NCI-H748 (cell line): ENCODE measurements at regions not wholly inside any gene's neighbourhood (a gene's known extent, or its start where the extent isn't known, plus 50 kb on each side); places are given as distances from the start of the nearest gene placed in this dataset.
A peak's percentile ranks its signal among the peaks of the same experiment; 100 is the strongest.
"Not testable (repeated sequence)": the region's sequence is repeated elsewhere in the genome, so short reads cannot be mapped to it uniquely, and the experiment has no call there.

Experiments used
- DNase-seq: peaks from one replicate; lab custom pipeline; 2025; ENCODE audit not compliant: unreplicated experiment; lab: John Stamatoyannopoulos, UW

GRCh38 chr12:124160097-124160756 is 134.7 kb upstream of the RFLNA start:
- DNase-seq = no peak

GRCh38 chr12:124161402-124161801 is 133.5 kb upstream of the RFLNA start:
- not testable (repeated sequence) for DNase-seq

- peak; percentile 32 for DNase-seq
Measured at GRCh38 chr12:124162151-124163110, 132.5 kb upstream of the RFLNA start.

- DNase-seq = no peak
Measured at GRCh38 chr12:124165695-124166094, 129.2 kb upstream of the RFLNA start.

GRCh38 chr12:124167141-124167540 is 127.8 kb upstream of the RFLNA start:
- DNase-seq = no peak

- no peak for DNase-seq
Measured at GRCh38 chr12:124168016-124168786, 126.7 kb upstream of the RFLNA start.

GRCh38 chr12:124169577-124170284 is 125.2 kb upstream of the RFLNA start:
- DNase-seq = no peak

- no peak for DNase-seq
Measured at GRCh38 chr12:124170760-124171159, 124.1 kb upstream of the RFLNA start.

GRCh38 chr12:124171231-124171979 is 123.5 kb upstream of the RFLNA start:
- no peak for DNase-seq

- no peak for DNase-seq
Measured at GRCh38 chr12:124172636-124173035, 122.3 kb upstream of the RFLNA start.

GRCh38 chr12:124173692-124174091 is 121.2 kb upstream of the RFLNA start:
- no peak for DNase-seq

- DNase-seq = no peak
Measured at GRCh38 chr12:124174451-124175348, 120.2 kb upstream of the RFLNA start.

- no peak for DNase-seq
Measured at GRCh38 chr12:124175704-124176103, 119.2 kb upstream of the RFLNA start.

- DNase-seq = no peak
Measured at GRCh38 chr12:124177276-124177950, 117.5 kb upstream of the RFLNA start.

- DNase-seq = no peak
Measured at GRCh38 chr12:124177951-124178316, 117.0 kb upstream of the RFLNA start.

- DNase-seq = no peak
Measured at GRCh38 chr12:124179936-124180607, 114.8 kb upstream of the RFLNA start.

GRCh38 chr12:124183172-124183571 is 111.7 kb upstream of the RFLNA start:
- no peak for DNase-seq

- no peak for DNase-seq
Measured at GRCh38 chr12:124184456-124184855, 110.4 kb upstream of the RFLNA start.
